ENCODE measurements at regions not wholly inside any gene's neighbourhood (a gene's known extent, or its start where the extent isn't known, plus 50 kb on each side); places are given as distances from the start of the nearest gene placed in this dataset.

DNA sequence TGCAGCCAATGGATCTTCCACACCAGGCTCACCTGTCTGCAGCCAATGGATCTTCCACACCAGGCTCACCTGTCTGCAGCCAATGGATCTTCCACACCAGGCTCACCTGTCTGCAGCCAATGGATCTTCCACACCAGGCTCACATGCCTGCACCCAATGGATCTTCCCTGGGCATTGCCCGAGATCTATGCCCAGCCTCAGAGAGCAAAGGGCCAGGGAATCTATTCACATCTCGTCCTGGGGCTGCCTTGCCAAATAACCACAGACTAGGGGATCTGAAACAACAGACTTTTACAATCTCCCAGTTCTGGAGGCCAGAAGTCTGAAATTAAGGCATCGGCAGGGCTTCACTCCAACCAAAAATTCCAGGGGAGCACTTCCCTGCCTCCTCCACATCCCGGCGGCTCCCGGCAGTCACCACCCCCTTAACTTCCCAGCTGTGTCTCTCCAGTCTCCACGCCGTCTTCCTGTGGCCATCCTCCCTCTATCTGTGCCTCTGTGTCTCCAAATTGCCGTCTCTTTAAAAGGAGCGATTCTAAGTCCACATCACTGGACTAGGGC lies 92.4 kb upstream of the PPP2R2D start:
- H3K9me3 ChIP-seq (ENCODE audit: control insufficient read depth, low read depth, low read length) = no peaks in the 10 kb centered on the region
- TF ChIP-seq, protein P1, sequence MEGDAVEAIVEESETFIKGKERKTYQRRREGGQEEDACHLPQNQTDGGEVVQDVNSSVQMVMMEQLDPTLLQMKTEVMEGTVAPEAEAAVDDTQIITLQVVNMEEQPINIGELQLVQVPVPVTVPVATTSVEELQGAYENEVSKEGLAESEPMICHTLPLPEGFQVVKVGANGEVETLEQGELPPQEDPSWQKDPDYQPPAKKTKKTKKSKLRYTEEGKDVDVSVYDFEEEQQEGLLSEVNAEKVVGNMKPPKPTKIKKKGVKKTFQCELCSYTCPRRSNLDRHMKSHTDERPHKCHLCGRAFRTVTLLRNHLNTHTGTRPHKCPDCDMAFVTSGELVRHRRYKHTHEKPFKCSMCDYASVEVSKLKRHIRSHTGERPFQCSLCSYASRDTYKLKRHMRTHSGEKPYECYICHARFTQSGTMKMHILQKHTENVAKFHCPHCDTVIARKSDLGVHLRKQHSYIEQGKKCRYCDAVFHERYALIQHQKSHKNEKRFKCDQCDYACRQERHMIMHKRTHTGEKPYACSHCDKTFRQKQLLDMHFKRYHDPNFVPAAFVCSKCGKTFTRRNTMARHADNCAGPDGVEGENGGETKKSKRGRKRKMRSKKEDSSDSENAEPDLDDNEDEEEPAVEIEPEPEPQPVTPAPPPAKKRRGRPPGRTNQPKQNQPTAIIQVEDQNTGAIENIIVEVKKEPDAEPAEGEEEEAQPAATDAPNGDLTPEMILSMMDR (conservative IDR thresholded peaks at IDR 0.05) = no peak
- no peaks in the 10 kb centered on the region; the same call in 1 of the 2 replicates for H3K27me3 ChIP-seq (ENCODE audit: insufficient read depth, low read length)
- no peak overlapping the region for H2AFZ ChIP-seq (ENCODE audit: low read length)
- H4K8ac ChIP-seq (replicated peaks; ENCODE audit: insufficient read length, low read depth, low read length) = no peak overlapping the region
- no peaks in the 10 kb centered on the region for H3K79me1 ChIP-seq (ENCODE audit: insufficient read depth, low read depth, low read length, poor library complexity, severe bottlenecking)
- no peak overlapping the region for H2BK15ac ChIP-seq (ENCODE audit: low read depth, low read length)
- no peak overlapping the region for H2BK5ac ChIP-seq (ENCODE audit: insufficient read length, low read length)
- H3K4me2 ChIP-seq (ENCODE audit: insufficient read depth, insufficient read length, low read length) = no peak overlapping the region
- H2AK5ac ChIP-seq (ENCODE audit: insufficient read length, low read length) = no peak overlapping the region
- Mint-ChIP-seq H3K27ac (peak overlapping the region in 1 of 3 experiments; percentile 5; a peak in 1 of 7 replicates), H3K4me3 (no peak overlapping the region), H3K9me3 (no peaks in the 10 kb centered on the region; a peak in 1 of 5 replicates), H3K36me3 (ENCODE audit: insufficient read depth in 1 of 3, low read depth in 3 of 3) (no peaks in the 10 kb centered on the region), H3K27me3 (ENCODE audit: low read depth) (peaks cover 6% of the 10 kb centered on the region), H3K4me1 (peaks cover 28% of the 10 kb centered on the region in 2 experiments)
- H3K4ac ChIP-seq (ENCODE audit: low read depth, low read length) = no peak overlapping the region
- H3K14ac ChIP-seq (ENCODE audit: insufficient read depth, low read length) = no peak overlapping the region
- no peak overlapping the region for H4K91ac ChIP-seq (ENCODE audit: insufficient read length, low read depth, low read length)
- peaks cover 4% of the 10 kb centered on the region for H3K4me1 ChIP-seq (ENCODE audit: insufficient read depth, low read length)
- no peak overlapping the region for H2BK12ac ChIP-seq (ENCODE audit: insufficient read length, low read depth, low read length)
- no peak overlapping the region for H3K9ac ChIP-seq (ENCODE audit: extremely low read depth, insufficient read length, low read length)
- no peak overlapping the region for H2BK20ac ChIP-seq (ENCODE audit: low read depth, low read length, poor library complexity, severe bottlenecking)
- no peak overlapping the region for H3K27ac ChIP-seq (ENCODE audit: insufficient read length, low read depth, low read length)
- no peaks in the 10 kb centered on the region for H3K79me2 ChIP-seq (ENCODE audit: insufficient read depth, low read length)
- no peak overlapping the region for H4K5ac ChIP-seq (ENCODE audit: insufficient read length, low read depth, low read length)
- H3K56ac ChIP-seq (ENCODE audit: insufficient read length, low read depth, low read length) = no peak overlapping the region
- no peak overlapping the region for H2BK120ac ChIP-seq (ENCODE audit: low read depth, low read length, poor library complexity, severe bottlenecking)
- H3K18ac ChIP-seq (ENCODE audit: insufficient read length, low read depth, low read length) = no peak overlapping the region
- no peak overlapping the region for H3K23ac ChIP-seq (ENCODE audit: insufficient read length, low read depth, low read length)
- no CpG with 5 or more reads among the region's 10 CpGs for WGBS (ENCODE audit: extremely low coverage, insufficient read length, low lambda C conversion rate)
- no peak overlapping the region for H3T11ph ChIP-seq (ENCODE audit: low read length)
- no peaks in the 10 kb centered on the region for H3K23me2 ChIP-seq (ENCODE audit: insufficient read length, low read depth, low read length, poor library complexity, severe bottlenecking)
- H4K20me1 ChIP-seq (ENCODE audit: control insufficient read depth, insufficient read depth, insufficient read length) = no peaks in the 10 kb centered on the region
- no peak for DNase-seq
